H1 (cell line): ENCODE measurements at regions not wholly inside any gene's neighbourhood (a gene's known extent, or its start where the extent isn't known, plus 50 kb on each side); places are given as distances from the start of the nearest gene placed in this dataset.

ENCODE experiments used
- SAP30 ChIP-seq: fragments of 300-600 bp; sonication (generic); IDR thresholded peaks from 2 replicates; pipeline ENCODE4 v1.7.1; 2012; ENCODE audit warnings: low read length, moderate library complexity, mild to moderate bottlenecking, inconsistent platforms; ENCODE audit not compliant: insufficient read depth, insufficient replicate concordance
- ZNF274 ChIP-seq: IDR thresholded peaks from 2 replicates; pipeline ENCODE4 v1.7.0; 2012; ENCODE audit warnings: low read length, borderline replicate concordance; ENCODE audit errors: extremely low read depth

DNA sequence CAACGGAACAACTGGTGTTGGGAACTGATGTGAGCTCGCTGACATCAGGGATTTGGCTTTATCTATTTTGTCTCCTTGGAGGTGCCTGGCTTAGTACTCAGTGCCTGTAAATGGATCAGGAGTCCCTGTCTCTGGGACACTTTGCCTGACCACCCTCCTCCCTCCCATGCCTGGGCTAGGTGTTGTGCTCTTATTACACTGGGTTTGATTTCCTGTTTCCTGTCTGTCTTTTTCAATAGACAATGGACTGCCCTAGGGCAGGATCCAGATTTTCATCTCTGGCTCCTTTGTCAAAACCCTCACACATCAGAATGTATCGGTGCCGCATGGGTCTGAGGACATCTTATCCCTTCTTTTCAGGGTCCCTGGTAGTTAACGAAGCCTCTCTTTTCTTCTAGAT is 223.6 kb upstream of the ASIC2 start (continued):
- TF ChIP-seq SAP30 (no peak), ZNF274 (no peak)
